Panc1 (cell line): ENCODE measurements at regions not wholly inside any gene's neighbourhood (a gene's known extent, or its start where the extent isn't known, plus 50 kb on each side); places are given as distances from the start of the nearest gene placed in this dataset.

Experiments
- ATAC-seq: fragments of 200-7000 bp; cut with Tn5 transposase; 2 replicates; pipeline ENCODE4 v1.9.1; 2020; ENCODE audit warnings: mild to moderate bottlenecking, moderate library complexity
- BruUV-seq: library from RNA; stranded (reverse); fragments of 400-500 nt; replicated peaks from 2 replicates; lab custom pipeline; 2021; lab: Mats Ljungman, UMichigan
- CTCF ChIA-PET: fragments of 300-600 bp; sonication (Branson Sonifier 250); formaldehyde crosslinking; loops from one replicate; lab custom pipeline; 2022; ENCODE audit warnings: antibody characterized with exemption; lab: Charles Lee
- POLR2A ChIA-PET: fragments of 300-600 bp; sonication (Branson Sonifier 250); formaldehyde crosslinking; loops from one replicate; lab custom pipeline; 2022; ENCODE audit warnings: antibody characterized with exemption; lab: Charles Lee
- DNase-seq: peaks from one replicate; pipeline ENCODE4 v3.0.0-alpha.2; 2010; ENCODE audit warnings: low read depth, low spot score
- H3K27ac ChIP-seq: 2 replicates; pipeline ENCODE4 v1.5.1; 2011; ENCODE audit warnings: mild to moderate bottlenecking, low read length, inconsistent platforms
- H3K27me3 ChIP-seq: fragments of 200-500 bp; sonication (Bioruptor generic); 2 replicates; pipeline ENCODE4 v1.6.0; 2014; ENCODE audit warnings: low read length, inconsistent platforms; ENCODE audit not compliant: control insufficient read depth, insufficient read depth
- H3K36me3 ChIP-seq: fragments of 200-500 bp; sonication (Bioruptor generic); 2 replicates; pipeline ENCODE4 v1.5.1; 2014; ENCODE audit warnings: inconsistent platforms, mild to moderate bottlenecking, low read length, moderate library complexity; ENCODE audit not compliant: control insufficient read depth, insufficient read depth
- H3K4me1 ChIP-seq: 2 replicates; pipeline ENCODE4 v1.5.1; 2011; ENCODE audit warnings: inconsistent platforms, mild to moderate bottlenecking, low read length, moderate library complexity; ENCODE audit not compliant: control insufficient read depth, insufficient read depth
- H3K4me3 ChIP-seq, 2 experiments: 2 replicates each; pipeline ENCODE4 v1.5.1; 2011 to 2012; ENCODE audit warnings: low read depth in 2 of 2, low read length in 2 of 2, mild to moderate bottlenecking in 2 of 2, inconsistent platforms in 1 of 2, moderate library complexity in 1 of 2
- H3K9me3 ChIP-seq: fragments of 200-500 bp; sonication (Bioruptor generic); 2 replicates; pipeline ENCODE4 v1.5.1; 2014; ENCODE audit warnings: low read depth, mild to moderate bottlenecking, inconsistent platforms, low read length, moderate library complexity; ENCODE audit not compliant: control insufficient read depth, insufficient read depth
- CTCF ChIP-seq: fragments of 450-650 bp; IDR thresholded peaks from 2 replicates; pipeline ENCODE4 v1.5.1; 2017; ENCODE audit warnings: mild to moderate bottlenecking
- POLR2AphosphoS5 ChIP-seq: IDR thresholded peaks from 2 replicates; pipeline ENCODE4 v1.6.1; 2012; ENCODE audit warnings: mild to moderate bottlenecking, low read depth, low read length, moderate library complexity
- REST ChIP-seq, 2 experiments: IDR thresholded peaks; 2 replicates each; pipeline ENCODE4 v1.6.1; 2011 to 2012; ENCODE audit warnings: low read depth in 2 of 2, control low read depth in 1 of 2, low read length in 1 of 2, mild to moderate bottlenecking in 1 of 2, moderate library complexity in 1 of 2; ENCODE audit not compliant: insufficient read depth in 1 of 2
- SIN3A ChIP-seq: IDR thresholded peaks from 2 replicates; pipeline ENCODE4 v1.6.1; 2012; ENCODE audit warnings: low read depth, mild to moderate bottlenecking, low read length, moderate library complexity, borderline replicate concordance; ENCODE audit not compliant: insufficient read depth
- TCF7L2 ChIP-seq: IDR thresholded peaks from 2 replicates; pipeline ENCODE4 v1.6.1; 2011; ENCODE audit warnings: mild to moderate bottlenecking, low read depth, low read length, inconsistent platforms
- in situ Hi-C: cut with HindIII; loops from 2 replicates; pipeline ENCODE4 v1.10.0; 2016; ENCODE audit warnings: low sequenced_read_pairs, low pct_unique_long_range_greater_than_20kb
- intact Hi-C: fragments of 100-400 bp; cut with micrococcal nuclease; formaldehyde crosslinking; loops from one replicate; pipeline ENCODE4 v1.10.0; 2022; ENCODE audit not compliant: unreplicated experiment

GRCh38 chr3:99515891-99516290 is 122.5 kb upstream of the COL8A1 start:
- H3K4me3 ChIP-seq: no peak overlapping the region
- intact Hi-C loops: no loop called here
- ChIA-PET POLR2A (no interaction called here), CTCF (no interaction called here)
- H3K36me3 ChIP-seq: no peaks in the 10 kb centered on the region
- no peaks in the 10 kb centered on the region for H3K27me3 ChIP-seq
- TF ChIP-seq SIN3A (no peak), REST (IDR thresholded peaks at IDR 0.05; ENCODE audit: insufficient read depth in 1 of 2, low read depth in 2 of 2, low read length in 1 of 2) (no peak), TCF7L2 (no peak), CTCF (no peak), POLR2AphosphoS5 (no peak)
- H3K9me3 ChIP-seq: no peaks in the 10 kb centered on the region
- in situ Hi-C loops: no loop called here
- no TSS peak for BruUV-seq
- ATAC-seq: no peak
- DNase-seq: no peak
- no peaks in the 10 kb centered on the region for H3K4me1 ChIP-seq
- H3K27ac ChIP-seq: no peak overlapping the region

GRCh38 chr3:99509224-99509623 is 129.2 kb upstream of the COL8A1 start:
- no TSS peak for BruUV-seq
- no peak for ATAC-seq

More at GRCh38 chr3:99509224-99509623, 129.2 kb upstream of the COL8A1 start:
- no peak overlapping the region for H3K4me3 ChIP-seq
- DNase-seq: no peak
- H3K36me3 ChIP-seq: no peaks in the 10 kb centered on the region
- intact Hi-C loops: no loop called here
- H3K27me3 ChIP-seq: no peaks in the 10 kb centered on the region
- H3K9me3 ChIP-seq: no peaks in the 10 kb centered on the region
- ChIA-PET CTCF (no interaction called here), POLR2A (no interaction called here)
- H3K27ac ChIP-seq: no peak overlapping the region
- in situ Hi-C loops: no loop called here
- no peaks in the 10 kb centered on the region for H3K4me1 ChIP-seq
- no peak for TF ChIP-seq POLR2AphosphoS5
- TF ChIP-seq REST (IDR thresholded peaks at IDR 0.05; ENCODE audit: insufficient read depth in 1 of 2, low read depth in 2 of 2, low read length in 1 of 2): no peak
- TF ChIP-seq CTCF: no peak
- no peak for TF ChIP-seq TCF7L2
- no peak for TF ChIP-seq SIN3A
